HCT116 (cell line): ENCODE measurements at regions not wholly inside any gene's neighbourhood (a gene's known extent, or its start where the extent isn't known, plus 50 kb on each side); places are given as distances from the start of the nearest gene placed in this dataset.

Experiments used
- ATAC-seq: fragments of 200-7000 bp; cut with Tn5 transposase; 2 replicates; pipeline ENCODE4 v1.9.1; 2020; ENCODE audit warnings: mild to moderate bottlenecking, moderate library complexity
- BruUV-seq: library from RNA; stranded (reverse); fragments of 400-500 nt; replicated peaks from 2 replicates; lab custom pipeline; 2021; lab: Mats Ljungman, UMichigan
- CTCF ChIA-PET: fragments of 300-600 bp; sonication (Branson Sonifier 250); formaldehyde crosslinking; loops from one replicate; lab custom pipeline; 2021; ENCODE audit warnings: antibody characterized with exemption; lab: Charles Lee
- POLR2A ChIA-PET: fragments of 300-600, 350-600 bp; sonication (Branson Sonifier 250); formaldehyde crosslinking; loops from one replicate; lab custom pipeline; 2021; ENCODE audit warnings: antibody characterized with exemption; lab: Charles Lee
- RAD21 ChIA-PET, 2 experiments: fragments of 300-600 bp; sonication (Branson Sonifier 250); formaldehyde crosslinking; loops; one replicate each; lab custom pipeline; 2023; ENCODE audit warnings: low total read pairs in 2 of 2; ENCODE audit not compliant: uncharacterized antibody in 2 of 2, unreplicated experiment in 2 of 2, low non-redundant PET in 1 of 2; lab: Charles Lee
- DNase-seq: peaks from one replicate; pipeline ENCODE4 v3.0.0-alpha.2; 2010; ENCODE audit warnings: low read depth, low spot score
- H2AFZ ChIP-seq: fragments of 200-600 bp; shearing (Covaris generic), sonication (generic); 2 replicates; pipeline ENCODE4 v1.6.1; 2017; ENCODE audit warnings: low read depth, mixed run types, mixed read lengths, antibody characterized with exemption, low read length; ENCODE audit not compliant: poor library complexity, severe bottlenecking
- H3K27ac ChIP-seq: 2 replicates; pipeline ENCODE4 v1.5.1; 2012; ENCODE audit warnings: low read depth, low read length
- H3K27me3 ChIP-seq: fragments of 200-600 bp; sonication (generic); 2 replicates; pipeline ENCODE4 v1.6.1; 2016; ENCODE audit warnings: mixed run types, low read length, mixed read lengths; ENCODE audit not compliant: insufficient read depth
- H3K36me3 ChIP-seq, 2 experiments: fragments of 200-500 bp in 1 of 2; fragments of 200-600 bp in 1 of 2; sonication (Bioruptor generic) in 1 of 2; sonication (generic) in 1 of 2; 2 replicates each; pipeline versions ENCODE4 v1.5.1 to v1.6.1; 2014 to 2016; ENCODE audit warnings: low read length in 2 of 2, inconsistent platforms in 1 of 2, mixed read lengths in 1 of 2, mixed run types in 1 of 2; ENCODE audit not compliant: insufficient read depth in 2 of 2, control insufficient read depth in 1 of 2
- H3K4me1 ChIP-seq, 2 experiments: fragments of 200-600 bp in 1 of 2; sonication (generic) in 1 of 2; 2 replicates each; pipeline versions ENCODE4 v1.5.1 to v1.6.1; 2012 to 2017; ENCODE audit warnings: low read length in 2 of 2, inconsistent platforms in 1 of 2, mild to moderate bottlenecking in 1 of 2, mixed read lengths in 1 of 2, mixed run types in 1 of 2, moderate library complexity in 1 of 2; ENCODE audit not compliant: insufficient read depth in 2 of 2, control insufficient read depth in 1 of 2
- H3K4me2 ChIP-seq: fragments of 200-600 bp; sonication (generic); 2 replicates; pipeline ENCODE4 v1.6.1; 2017; ENCODE audit warnings: mixed run types, low read length, mixed read lengths
- H3K4me3 ChIP-seq, 2 experiments: fragments of 200-600 bp in 1 of 2; sonication (generic) in 1 of 2; replicated peaks in 1 of 2; 2 replicates each; pipeline ENCODE4 v1.5.1; 2011 to 2016; ENCODE audit warnings: low read length in 2 of 2, control low read depth in 1 of 2, low read depth in 1 of 2, mild to moderate bottlenecking in 1 of 2, mixed read lengths in 1 of 2, mixed run types in 1 of 2
- H3K79me2 ChIP-seq: fragments of 200-600 bp; sonication (generic); 2 replicates; pipeline ENCODE4 v1.6.1; 2017; ENCODE audit warnings: mild to moderate bottlenecking, mixed run types, low read length, moderate library complexity, mixed read lengths; ENCODE audit not compliant: insufficient read depth
- H3K9ac ChIP-seq: fragments of 200-600 bp; sonication (generic); 2 replicates; pipeline ENCODE4 v1.6.1; 2016; ENCODE audit warnings: low read length, mixed read lengths
- H3K9me2 ChIP-seq: fragments of 200-600 bp; sonication (generic), shearing (Covaris generic); 2 replicates; pipeline ENCODE4 v1.6.1; 2017; ENCODE audit warnings: mixed run types, mild to moderate bottlenecking, moderate library complexity; ENCODE audit not compliant: insufficient read depth
- H3K9me3 ChIP-seq, 2 experiments: fragments of 200-500 bp in 1 of 2; fragments of 200-600 bp in 1 of 2; sonication (Bioruptor generic) in 1 of 2; sonication (generic) in 1 of 2; 2 replicates each; pipeline ENCODE4 v1.6.1; 2014 to 2017; ENCODE audit warnings: low read length in 2 of 2, mixed read lengths in 2 of 2, inconsistent platforms in 1 of 2, low read depth in 1 of 2, mild to moderate bottlenecking in 1 of 2, mixed run types in 1 of 2, moderate library complexity in 1 of 2; ENCODE audit not compliant: control insufficient read depth in 1 of 2, insufficient read depth in 1 of 2
- H4K20me1 ChIP-seq: fragments of 200-600 bp; sonication (generic), shearing (Covaris generic); 2 replicates; pipeline ENCODE4 v1.6.1; 2017; ENCODE audit warnings: mixed run types, mild to moderate bottlenecking, moderate library complexity; ENCODE audit not compliant: insufficient read depth
- CBX3 ChIP-seq: IDR thresholded peaks from 2 replicates; pipeline ENCODE4 v1.6.1; 2012; ENCODE audit warnings: low read depth
- CEBPB ChIP-seq: IDR thresholded peaks from 2 replicates; pipeline ENCODE4 v1.6.1; 2012; ENCODE audit warnings: low read depth
- EGR1 ChIP-seq: IDR thresholded peaks from 2 replicates; pipeline ENCODE4 v1.6.1; 2012; ENCODE audit warnings: low read depth
- EZH2 ChIP-seq: fragments of 200-600 bp; sonication (generic); IDR thresholded peaks from 2 replicates; pipeline ENCODE4 v1.6.1; 2017; ENCODE audit warnings: antibody characterized with exemption, mixed run types
- EZH2phosphoT487 ChIP-seq: fragments of 200-600 bp; IDR thresholded peaks from 2 replicates; pipeline ENCODE4 v1.6.1; 2018; ENCODE audit warnings: antibody characterized with exemption, borderline replicate concordance
- FOSL1 ChIP-seq: IDR thresholded peaks from 2 replicates; pipeline ENCODE4 v1.6.1; 2012; ENCODE audit warnings: low read depth
- JUND ChIP-seq: IDR thresholded peaks from 2 replicates; pipeline ENCODE4 v1.6.1; 2012
- POLR2A ChIP-seq: IDR thresholded peaks from 2 replicates; pipeline ENCODE4 v1.7.0; 2011; ENCODE audit warnings: borderline replicate concordance; ENCODE audit not compliant: insufficient read depth, insufficient read length; ENCODE audit errors: extremely low read depth
- POLR2AphosphoS5 ChIP-seq: IDR thresholded peaks from 2 replicates; pipeline ENCODE4 v1.6.1; 2011; ENCODE audit warnings: mild to moderate bottlenecking, low read depth, low read length, moderate library complexity
- RAD21 ChIP-seq: IDR thresholded peaks from 2 replicates; pipeline ENCODE4 v1.6.1; 2012; ENCODE audit warnings: low read depth, mild to moderate bottlenecking
- SIN3A ChIP-seq: IDR thresholded peaks from 2 replicates; pipeline ENCODE4 v1.6.1; 2012; ENCODE audit warnings: low read depth
- SP1 ChIP-seq: IDR thresholded peaks from 2 replicates; pipeline ENCODE4 v1.6.1; 2012; ENCODE audit warnings: low read depth
- SRF ChIP-seq: IDR thresholded peaks from 2 replicates; pipeline ENCODE4 v1.6.1; 2012; ENCODE audit warnings: low read depth
- TCF7L2 ChIP-seq: IDR thresholded peaks from 2 replicates; pipeline ENCODE4 v1.7.0; 2011; ENCODE audit warnings: borderline replicate concordance, inconsistent platforms; ENCODE audit not compliant: insufficient read depth, insufficient read length; ENCODE audit errors: extremely low read depth
- YY1 ChIP-seq: IDR thresholded peaks from 2 replicates; pipeline ENCODE4 v1.6.1; 2011; ENCODE audit warnings: low read length, low read depth, moderate library complexity, mild to moderate bottlenecking; ENCODE audit not compliant: insufficient replicate concordance; ENCODE audit errors: extremely low read depth
- ZFX ChIP-seq: fragments of 450-650 bp; IDR thresholded peaks from 2 replicates; pipeline ENCODE4 v1.6.1; 2017
- intact Hi-C: fragments of 100-400 bp; cut with micrococcal nuclease; formaldehyde crosslinking; loops from 2 replicates; pipeline ENCODE4 v1.10.0; 2022
- TF ChIP-seq, protein P1 (sequence below), 3 experiments: fragments of 200-600 bp in 1 of 3; sonication (generic) in 1 of 3; IDR thresholded peaks in 2 of 3; conservative IDR thresholded peaks in 1 of 3; 2 replicates each; pipeline ENCODE4 v1.5.1; 2012 to 2017; ENCODE audit warnings: low read depth in 2 of 3, low read length in 2 of 3, antibody characterized with exemption in 1 of 3, borderline replicate concordance in 1 of 3, control low read depth in 1 of 3, mild to moderate bottlenecking in 1 of 3, mixed read lengths in 1 of 3, mixed run types in 1 of 3, moderate library complexity in 1 of 3; ENCODE audit not compliant: insufficient read depth in 1 of 3
- TF ChIP-seq, protein P2 (sequence below): IDR thresholded peaks from 2 replicates; pipeline ENCODE4 v1.6.1; 2012
- TF ChIP-seq, protein P3 (sequence below): IDR thresholded peaks from 2 replicates; pipeline ENCODE4 v1.6.1; 2012; ENCODE audit warnings: low read depth

DNA sequence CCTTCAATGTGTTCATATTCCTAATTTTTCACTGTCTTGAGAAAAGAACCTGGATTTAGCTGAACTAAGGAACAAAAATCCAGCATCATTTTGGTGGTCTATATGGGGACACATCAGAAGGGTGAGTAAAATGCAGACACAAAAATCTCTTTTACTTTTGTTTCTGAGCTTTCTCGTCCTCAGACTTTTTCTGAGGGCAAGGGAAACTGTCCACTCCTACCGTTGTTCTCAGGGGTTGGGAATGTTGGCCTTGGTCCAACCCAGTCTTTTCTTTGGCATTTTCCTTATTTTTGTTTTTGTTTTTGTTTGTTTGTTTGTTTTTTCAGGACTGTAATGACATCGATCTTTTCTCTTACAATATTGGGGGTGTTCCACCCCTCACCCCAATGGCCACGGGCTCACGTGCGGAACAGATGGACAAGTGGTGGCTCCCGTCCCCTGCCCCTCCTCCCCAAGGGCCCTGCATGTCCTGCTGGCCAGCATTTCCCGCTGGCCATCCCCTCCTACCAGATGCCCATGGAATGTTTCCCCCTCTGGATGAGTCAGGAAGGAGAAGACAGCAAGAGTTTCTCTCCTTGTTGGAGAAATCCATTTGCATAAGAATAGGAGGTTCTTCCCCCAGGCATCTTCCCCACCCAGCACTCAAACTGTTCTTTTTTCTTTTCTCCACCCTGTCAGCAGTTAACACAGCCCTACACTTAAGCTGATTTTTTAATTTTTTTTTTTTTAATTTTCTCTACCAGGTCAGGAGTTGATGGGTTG, 305.4 kb upstream of the NDST4 start:
- Histone ChIP-seq H3K9me2 (no peaks in the 10 kb centered on the region), H3K9me3 (no peaks in the 10 kb centered on the region; a peak in 1 of 4 replicates), H4K20me1 (no peaks in the 10 kb centered on the region), H3K4me1 (no peaks in the 10 kb centered on the region), H3K9ac (no peak overlapping the region), H2AFZ (no peak overlapping the region), H3K27ac (no peak overlapping the region), H3K27me3 (no peaks in the 10 kb centered on the region), H3K4me2 (no peak overlapping the region), H3K36me3 (no peaks in the 10 kb centered on the region), H3K4me3 (no peak overlapping the region), H3K79me2 (no peaks in the 10 kb centered on the region)
- no TSS peak for BruUV-seq
- DNase-seq (no peak), ATAC-seq (no peak)
- POLR2A ChIA-PET: no interaction called here
- intact Hi-C loops: no loop called here
- TF ChIP-seq SP1 (no peak), RAD21 (no peak), SRF (no peak), CEBPB (no peak), CBX3 (no peak), SIN3A (no peak), YY1 (no peak), EZH2phosphoT487 (no peak), ZFX (no peak), EZH2 (no peak), TCF7L2 (no peak), EGR1 (no peak), FOSL1 (no peak), POLR2A (no peak), JUND (no peak), POLR2AphosphoS5 (no peak)
- TF ChIP-seq, protein P1, sequence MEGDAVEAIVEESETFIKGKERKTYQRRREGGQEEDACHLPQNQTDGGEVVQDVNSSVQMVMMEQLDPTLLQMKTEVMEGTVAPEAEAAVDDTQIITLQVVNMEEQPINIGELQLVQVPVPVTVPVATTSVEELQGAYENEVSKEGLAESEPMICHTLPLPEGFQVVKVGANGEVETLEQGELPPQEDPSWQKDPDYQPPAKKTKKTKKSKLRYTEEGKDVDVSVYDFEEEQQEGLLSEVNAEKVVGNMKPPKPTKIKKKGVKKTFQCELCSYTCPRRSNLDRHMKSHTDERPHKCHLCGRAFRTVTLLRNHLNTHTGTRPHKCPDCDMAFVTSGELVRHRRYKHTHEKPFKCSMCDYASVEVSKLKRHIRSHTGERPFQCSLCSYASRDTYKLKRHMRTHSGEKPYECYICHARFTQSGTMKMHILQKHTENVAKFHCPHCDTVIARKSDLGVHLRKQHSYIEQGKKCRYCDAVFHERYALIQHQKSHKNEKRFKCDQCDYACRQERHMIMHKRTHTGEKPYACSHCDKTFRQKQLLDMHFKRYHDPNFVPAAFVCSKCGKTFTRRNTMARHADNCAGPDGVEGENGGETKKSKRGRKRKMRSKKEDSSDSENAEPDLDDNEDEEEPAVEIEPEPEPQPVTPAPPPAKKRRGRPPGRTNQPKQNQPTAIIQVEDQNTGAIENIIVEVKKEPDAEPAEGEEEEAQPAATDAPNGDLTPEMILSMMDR (IDR thresholded peaks at IDR 0.05 in 2 of 3, conservative IDR thresholded peaks at IDR 0.05 in 1 of 3; ENCODE audit: borderline replicate concordance in 1 of 3, insufficient read depth in 1 of 3, low read depth in 2 of 3, low read length in 2 of 3): no peak
- TF ChIP-seq, protein P2, sequence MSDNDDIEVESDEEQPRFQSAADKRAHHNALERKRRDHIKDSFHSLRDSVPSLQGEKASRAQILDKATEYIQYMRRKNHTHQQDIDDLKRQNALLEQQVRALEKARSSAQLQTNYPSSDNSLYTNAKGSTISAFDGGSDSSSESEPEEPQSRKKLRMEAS: no peak
- TF ChIP-seq, protein P3, sequence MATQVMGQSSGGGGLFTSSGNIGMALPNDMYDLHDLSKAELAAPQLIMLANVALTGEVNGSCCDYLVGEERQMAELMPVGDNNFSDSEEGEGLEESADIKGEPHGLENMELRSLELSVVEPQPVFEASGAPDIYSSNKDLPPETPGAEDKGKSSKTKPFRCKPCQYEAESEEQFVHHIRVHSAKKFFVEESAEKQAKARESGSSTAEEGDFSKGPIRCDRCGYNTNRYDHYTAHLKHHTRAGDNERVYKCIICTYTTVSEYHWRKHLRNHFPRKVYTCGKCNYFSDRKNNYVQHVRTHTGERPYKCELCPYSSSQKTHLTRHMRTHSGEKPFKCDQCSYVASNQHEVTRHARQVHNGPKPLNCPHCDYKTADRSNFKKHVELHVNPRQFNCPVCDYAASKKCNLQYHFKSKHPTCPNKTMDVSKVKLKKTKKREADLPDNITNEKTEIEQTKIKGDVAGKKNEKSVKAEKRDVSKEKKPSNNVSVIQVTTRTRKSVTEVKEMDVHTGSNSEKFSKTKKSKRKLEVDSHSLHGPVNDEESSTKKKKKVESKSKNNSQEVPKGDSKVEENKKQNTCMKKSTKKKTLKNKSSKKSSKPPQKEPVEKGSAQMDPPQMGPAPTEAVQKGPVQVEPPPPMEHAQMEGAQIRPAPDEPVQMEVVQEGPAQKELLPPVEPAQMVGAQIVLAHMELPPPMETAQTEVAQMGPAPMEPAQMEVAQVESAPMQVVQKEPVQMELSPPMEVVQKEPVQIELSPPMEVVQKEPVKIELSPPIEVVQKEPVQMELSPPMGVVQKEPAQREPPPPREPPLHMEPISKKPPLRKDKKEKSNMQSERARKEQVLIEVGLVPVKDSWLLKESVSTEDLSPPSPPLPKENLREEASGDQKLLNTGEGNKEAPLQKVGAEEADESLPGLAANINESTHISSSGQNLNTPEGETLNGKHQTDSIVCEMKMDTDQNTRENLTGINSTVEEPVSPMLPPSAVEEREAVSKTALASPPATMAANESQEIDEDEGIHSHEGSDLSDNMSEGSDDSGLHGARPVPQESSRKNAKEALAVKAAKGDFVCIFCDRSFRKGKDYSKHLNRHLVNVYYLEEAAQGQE: no peak
- RAD21 ChIA-PET: interaction anchor here in 1 of 2 experiments (0.7 kb wide), 1 partner anchor 113 kb away, joined by 3 read pairs; no protein-coding TSS in a partner anchor
- CTCF ChIA-PET: no interaction called here
